Activated T-cell treated with anti-CD3 and anti-CD28 coated beads, Interleukin-2, amount 50 U/mL, for 24 hours (primary cell): ENCODE measurements at regions not wholly inside any gene's neighbourhood (a gene's known extent, or its start where the extent isn't known, plus 50 kb on each side); places are given as distances from the start of the nearest gene placed in this dataset.
"Not testable (repeated sequence)": the region's sequence is repeated elsewhere in the genome, so short reads cannot be mapped to it uniquely, and the experiment has no call there.

Source experiments
- DNase-seq: peaks from one replicate; pipeline ENCODE4 v3.0.0-alpha.2; 2020
- H3K27ac Mint-ChIP-seq: 2 replicates; pipeline ENCODE4 v1.8.0; 2020; ENCODE audit warnings: mild to moderate bottlenecking, mixed read lengths
- H3K27me3 Mint-ChIP-seq: 2 replicates; pipeline ENCODE4 v1.8.0; 2020; ENCODE audit warnings: mixed read lengths
- H3K36me3 Mint-ChIP-seq: 2 replicates; pipeline ENCODE4 v1.8.0; 2020; ENCODE audit warnings: low read depth, mixed read lengths
- H3K4me1 Mint-ChIP-seq: 2 replicates; pipeline ENCODE4 v1.8.0; 2020; ENCODE audit warnings: low read depth, mixed read lengths
- H3K4me3 Mint-ChIP-seq: 2 replicates; pipeline ENCODE4 v1.8.0; 2020; ENCODE audit warnings: mild to moderate bottlenecking, moderate library complexity, mixed read lengths
- H3K9me3 Mint-ChIP-seq: 2 replicates; pipeline ENCODE4 v1.8.0; 2020; ENCODE audit warnings: mixed read lengths

GRCh38 chr2:143994961-143995360 is 525.0 kb downstream of the ZEB2 start:
- H3K36me3 Mint-ChIP-seq: peaks cover 1% of the 10 kb centered on the region
- no peaks in the 10 kb centered on the region for H3K4me1 Mint-ChIP-seq
- no peak overlapping the region for H3K27ac Mint-ChIP-seq
- H3K27me3 Mint-ChIP-seq: no peaks in the 10 kb centered on the region
- no peak for DNase-seq
- peaks cover 2% of the 10 kb centered on the region for H3K9me3 Mint-ChIP-seq
- H3K4me3 Mint-ChIP-seq: no peak overlapping the region

- not testable (repeated sequence) for H3K4me1 Mint-ChIP-seq, H3K27ac Mint-ChIP-seq, DNase-seq, H3K27me3 Mint-ChIP-seq, H3K4me3 Mint-ChIP-seq, H3K9me3 Mint-ChIP-seq, H3K36me3 Mint-ChIP-seq
These were observed 528.3 kb downstream of the ZEB2 start for GRCh38 chr2:143991596-143991995.

GRCh38 chr2:143988082-143988481 is 531.8 kb downstream of the ZEB2 start:
- no peak for DNase-seq
- peaks cover 2% of the 10 kb centered on the region for H3K9me3 Mint-ChIP-seq
- no peak overlapping the region for H3K27ac Mint-ChIP-seq
- H3K4me3 Mint-ChIP-seq: no peak overlapping the region
- no peaks in the 10 kb centered on the region for H3K27me3 Mint-ChIP-seq
- H3K36me3 Mint-ChIP-seq: peaks cover 1% of the 10 kb centered on the region
- peaks cover 3% of the 10 kb centered on the region for H3K4me1 Mint-ChIP-seq

GRCh38 chr2:143981428-143981827 is 538.5 kb downstream of the ZEB2 start:
- no peak overlapping the region for H3K27ac Mint-ChIP-seq
- no peak overlapping the region for H3K4me3 Mint-ChIP-seq
- H3K36me3 Mint-ChIP-seq: no peaks in the 10 kb centered on the region
- no peaks in the 10 kb centered on the region for H3K27me3 Mint-ChIP-seq
- no peaks in the 10 kb centered on the region for H3K4me1 Mint-ChIP-seq
- H3K9me3 Mint-ChIP-seq: no peaks in the 10 kb centered on the region
- no peak for DNase-seq

- no peak for DNase-seq
- Mint-ChIP-seq H3K4me3 (no peak overlapping the region), H3K27me3 (no peaks in the 10 kb centered on the region), H3K36me3 (no peaks in the 10 kb centered on the region), H3K27ac (no peak overlapping the region), H3K9me3 (no peaks in the 10 kb centered on the region), H3K4me1 (no peaks in the 10 kb centered on the region)
These were observed 542.6 kb downstream of the ZEB2 start for GRCh38 chr2:143977356-143977755.

- H3K27ac Mint-ChIP-seq: no peak overlapping the region
- no peaks in the 10 kb centered on the region for H3K27me3 Mint-ChIP-seq
- no peak overlapping the region for H3K4me3 Mint-ChIP-seq
- H3K4me1 Mint-ChIP-seq: no peaks in the 10 kb centered on the region
- H3K36me3 Mint-ChIP-seq: no peaks in the 10 kb centered on the region
- no peak for DNase-seq
- no peaks in the 10 kb centered on the region for H3K9me3 Mint-ChIP-seq
These were observed 544.7 kb downstream of the ZEB2 start for GRCh38 chr2:143975216-143975615.

- Mint-ChIP-seq H3K27ac (no peak overlapping the region), H3K9me3 (no peaks in the 10 kb centered on the region)
These were observed 545.7 kb downstream of the ZEB2 start for GRCh38 chr2:143974262-143974661.

GRCh38 chr2:143968860-143969259 is 551.1 kb downstream of the ZEB2 start:
- Mint-ChIP-seq H3K4me3 (no peak overlapping the region), H3K36me3 (no peaks in the 10 kb centered on the region), H3K4me1 (peaks cover 6% of the 10 kb centered on the region), H3K27me3 (no peaks in the 10 kb centered on the region), H3K27ac (no peak overlapping the region), H3K9me3 (no peaks in the 10 kb centered on the region)
- DNase-seq: no peak

More at GRCh38 chr2:143974262-143974661, 545.7 kb downstream of the ZEB2 start:
- Mint-ChIP-seq H3K27me3 (no peaks in the 10 kb centered on the region), H3K36me3 (no peaks in the 10 kb centered on the region), H3K4me3 (no peak overlapping the region), H3K4me1 (no peaks in the 10 kb centered on the region)
- DNase-seq: no peak

GRCh38 chr2:143968360-143968759 is 551.6 kb downstream of the ZEB2 start:
- Mint-ChIP-seq H3K27me3 (no peaks in the 10 kb centered on the region), H3K27ac (no peak overlapping the region), H3K4me3 (no peak overlapping the region)

GRCh38 chr2:143965493-143966164 is 554.3 kb downstream of the ZEB2 start:
- Mint-ChIP-seq H3K27ac (no peak overlapping the region), H3K4me3 (no peak overlapping the region), H3K36me3 (peaks cover 5% of the 10 kb centered on the region), H3K9me3 (no peaks in the 10 kb centered on the region), H3K4me1 (peaks cover 6% of the 10 kb centered on the region), H3K27me3 (no peaks in the 10 kb centered on the region)
- DNase-seq: no peak

More at GRCh38 chr2:143968360-143968759, 551.6 kb downstream of the ZEB2 start:
- no peak for DNase-seq
- Mint-ChIP-seq H3K36me3 (no peaks in the 10 kb centered on the region), H3K4me1 (peaks cover 6% of the 10 kb centered on the region), H3K9me3 (no peaks in the 10 kb centered on the region)

- Mint-ChIP-seq H3K4me1 (peaks cover 6% of the 10 kb centered on the region), H3K36me3 (peaks cover 9% of the 10 kb centered on the region), H3K27me3 (no peaks in the 10 kb centered on the region), H3K4me3 (no peak overlapping the region), H3K9me3 (no peaks in the 10 kb centered on the region), H3K27ac (no peak overlapping the region)
- DNase-seq: no peak
These were observed 555.0 kb downstream of the ZEB2 start for GRCh38 chr2:143964891-143965290.

- Mint-ChIP-seq H3K4me3 (no peak overlapping the region), H3K4me1 (no peaks in the 10 kb centered on the region), H3K9me3 (no peaks in the 10 kb centered on the region), H3K27me3 (no peaks in the 10 kb centered on the region), H3K36me3 (peaks cover 9% of the 10 kb centered on the region), H3K27ac (no peak overlapping the region)
- no peak for DNase-seq
These were observed 559.7 kb downstream of the ZEB2 start for GRCh38 chr2:143960177-143960576.

GRCh38 chr2:143957321-143957720 is 562.6 kb downstream of the ZEB2 start:
- Mint-ChIP-seq H3K9me3 (no peaks in the 10 kb centered on the region), H3K4me3 (no peak overlapping the region), H3K36me3 (peaks cover 9% of the 10 kb centered on the region), H3K27me3 (no peaks in the 10 kb centered on the region), H3K4me1 (no peaks in the 10 kb centered on the region), H3K27ac (no peak overlapping the region)
- DNase-seq: no peak

- H3K27me3 Mint-ChIP-seq: no peaks in the 10 kb centered on the region
- H3K36me3 Mint-ChIP-seq: peaks cover 3% of the 10 kb centered on the region
These were observed 564.4 kb downstream of the ZEB2 start for GRCh38 chr2:143955401-143956065.

GRCh38 chr2:143954844-143955243 is 565.1 kb downstream of the ZEB2 start:
- H3K4me3 Mint-ChIP-seq: no peak overlapping the region
- no peaks in the 10 kb centered on the region for H3K9me3 Mint-ChIP-seq
- no peaks in the 10 kb centered on the region for H3K27me3 Mint-ChIP-seq
- no peaks in the 10 kb centered on the region for H3K36me3 Mint-ChIP-seq
- H3K27ac Mint-ChIP-seq: no peak overlapping the region
- H3K4me1 Mint-ChIP-seq: no peaks in the 10 kb centered on the region
- no peak for DNase-seq

More at GRCh38 chr2:143955401-143956065, 564.4 kb downstream of the ZEB2 start:
- Mint-ChIP-seq H3K4me3 (no peak overlapping the region), H3K27ac (no peak overlapping the region), H3K9me3 (no peaks in the 10 kb centered on the region), H3K4me1 (no peaks in the 10 kb centered on the region)
- DNase-seq: no peak
